Thyroid gland (tissue), 4 donors: ENCODE measurements at regions not wholly inside any gene's neighbourhood (a gene's known extent, or its start where the extent isn't known, plus 50 kb on each side); places are given as distances from the start of the nearest gene placed in this dataset.

Experiments used
- POLR2A ChIP-seq, 2 donors: fragments of 450-650 bp; IDR thresholded peaks; one replicate each; pipeline ENCODE4 v1.6.1; 2017; ENCODE audit warnings: antibody characterized with exemption in 2 of 2, mild to moderate bottlenecking in 2 of 2, moderate library complexity in 1 of 2
- TF ChIP-seq, protein P1 (sequence below), 6 experiments: fragments of 200-600 bp in 3 of 6; fragments of 450-650 bp in 3 of 6; sonication (generic) in 3 of 6; IDR thresholded peaks; one replicate each; pipeline ENCODE4 v1.5.1; 2016 to 2019; ENCODE audit warnings: antibody characterized with exemption in 6 of 6, mild to moderate bottlenecking in 2 of 6, inconsistent platforms in 1 of 6, moderate library complexity in 1 of 6

DNA sequence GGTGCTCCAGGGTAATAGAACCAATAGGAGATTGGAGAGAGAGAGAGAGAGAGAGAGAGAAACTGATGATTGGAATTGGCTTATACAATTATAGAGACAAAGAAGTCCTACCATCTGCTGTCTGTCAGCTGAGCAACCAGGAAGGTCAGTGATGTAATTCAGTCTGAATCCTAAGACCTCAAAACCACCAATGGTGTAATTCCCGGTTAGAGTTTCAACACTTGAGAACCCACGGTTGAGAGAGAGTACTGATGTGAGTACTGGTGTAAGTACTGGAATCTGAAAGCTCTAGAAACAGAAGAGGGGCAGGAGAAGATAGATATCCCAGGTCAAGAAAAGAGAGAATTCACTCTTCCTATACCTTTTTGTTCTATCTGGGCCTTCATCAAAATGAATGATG, 775.8 kb downstream of the EFNA5 start:
- TF ChIP-seq POLR2A (IDR thresholded peaks at IDR 0.05), result no peak
- TF ChIP-seq, protein P1, sequence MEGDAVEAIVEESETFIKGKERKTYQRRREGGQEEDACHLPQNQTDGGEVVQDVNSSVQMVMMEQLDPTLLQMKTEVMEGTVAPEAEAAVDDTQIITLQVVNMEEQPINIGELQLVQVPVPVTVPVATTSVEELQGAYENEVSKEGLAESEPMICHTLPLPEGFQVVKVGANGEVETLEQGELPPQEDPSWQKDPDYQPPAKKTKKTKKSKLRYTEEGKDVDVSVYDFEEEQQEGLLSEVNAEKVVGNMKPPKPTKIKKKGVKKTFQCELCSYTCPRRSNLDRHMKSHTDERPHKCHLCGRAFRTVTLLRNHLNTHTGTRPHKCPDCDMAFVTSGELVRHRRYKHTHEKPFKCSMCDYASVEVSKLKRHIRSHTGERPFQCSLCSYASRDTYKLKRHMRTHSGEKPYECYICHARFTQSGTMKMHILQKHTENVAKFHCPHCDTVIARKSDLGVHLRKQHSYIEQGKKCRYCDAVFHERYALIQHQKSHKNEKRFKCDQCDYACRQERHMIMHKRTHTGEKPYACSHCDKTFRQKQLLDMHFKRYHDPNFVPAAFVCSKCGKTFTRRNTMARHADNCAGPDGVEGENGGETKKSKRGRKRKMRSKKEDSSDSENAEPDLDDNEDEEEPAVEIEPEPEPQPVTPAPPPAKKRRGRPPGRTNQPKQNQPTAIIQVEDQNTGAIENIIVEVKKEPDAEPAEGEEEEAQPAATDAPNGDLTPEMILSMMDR (IDR thresholded peaks at IDR 0.05), result no peak
